Glutamatergic neuron (in vitro differentiated cells): ENCODE measurements at regions not wholly inside any gene's neighbourhood (a gene's known extent, or its start where the extent isn't known, plus 50 kb on each side); places are given as distances from the start of the nearest gene placed in this dataset.

Source experiments
- DNase-seq: peaks from one replicate; pipeline ENCODE4 v3.0.0; 2022
- H3K27ac Mint-ChIP-seq: one replicate; pipeline ENCODE4 v1.8.0; 2020; ENCODE audit warnings: mild to moderate bottlenecking, mixed read lengths, inconsistent platforms; ENCODE audit not compliant: unreplicated experiment
- H3K27me3 Mint-ChIP-seq: one replicate; pipeline ENCODE4 v1.8.0; 2020; ENCODE audit warnings: mild to moderate bottlenecking, moderate library complexity, mixed read lengths, inconsistent platforms; ENCODE audit not compliant: unreplicated experiment
- H3K36me3 Mint-ChIP-seq: one replicate; pipeline ENCODE4 v1.8.0; 2020; ENCODE audit warnings: mild to moderate bottlenecking, mixed read lengths, inconsistent platforms; ENCODE audit not compliant: unreplicated experiment
- H3K4me1 Mint-ChIP-seq: one replicate; pipeline ENCODE4 v1.8.0; 2020; ENCODE audit warnings: mild to moderate bottlenecking, low read depth, mixed read lengths, inconsistent platforms; ENCODE audit not compliant: unreplicated experiment
- H3K4me3 Mint-ChIP-seq: one replicate; pipeline ENCODE4 v1.8.0; 2020; ENCODE audit warnings: mild to moderate bottlenecking, mixed read lengths, inconsistent platforms; ENCODE audit not compliant: unreplicated experiment
- H3K9me3 Mint-ChIP-seq: one replicate; pipeline ENCODE4 v1.8.0; 2020; ENCODE audit warnings: mild to moderate bottlenecking, moderate library complexity, mixed read lengths, inconsistent platforms; ENCODE audit not compliant: unreplicated experiment
- CTCF ChIP-seq: fragments of 200-600 bp; sonication (generic); IDR thresholded peaks from one replicate; pipeline ENCODE4 v1.5.0; 2021; ENCODE audit not compliant: partially characterized antibody, unreplicated experiment

GRCh38 chr15:38897551-38897950 is 332.9 kb upstream of the RASGRP1 start:
- H3K4me1 Mint-ChIP-seq: no peaks in the 10 kb centered on the region
- H3K4me3 Mint-ChIP-seq: no peak overlapping the region
- H3K27ac Mint-ChIP-seq: no peak overlapping the region
- H3K9me3 Mint-ChIP-seq: no peaks in the 10 kb centered on the region
- no peaks in the 10 kb centered on the region for H3K27me3 Mint-ChIP-seq
- no peak for TF ChIP-seq CTCF
- no peak for DNase-seq
- H3K36me3 Mint-ChIP-seq: no peaks in the 10 kb centered on the region

DNA sequence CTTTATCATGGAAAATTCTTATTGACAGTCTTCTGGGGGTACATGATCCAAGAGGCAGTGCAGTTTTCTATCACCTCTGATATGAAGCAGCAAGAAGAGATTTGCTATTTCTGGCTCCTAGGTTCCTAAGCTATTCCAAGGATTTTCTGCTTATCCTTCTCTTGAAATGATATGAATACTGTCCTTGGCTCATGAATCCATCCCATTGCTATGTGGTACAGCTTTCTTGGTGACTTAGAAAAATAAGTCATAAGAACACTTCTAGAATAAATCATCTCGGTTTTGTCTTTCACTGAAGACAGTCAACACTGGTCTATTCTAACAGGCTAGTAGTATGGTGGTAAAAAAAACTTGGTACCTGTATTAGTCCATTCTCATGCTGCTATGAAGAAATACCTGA is 333.6 kb upstream of the RASGRP1 start:
- H3K9me3 Mint-ChIP-seq: no peaks in the 10 kb centered on the region
- no peak for DNase-seq
- no peak overlapping the region for H3K27ac Mint-ChIP-seq
- no peaks in the 10 kb centered on the region for H3K27me3 Mint-ChIP-seq
- no peaks in the 10 kb centered on the region for H3K4me1 Mint-ChIP-seq
- H3K4me3 Mint-ChIP-seq: no peak overlapping the region
- TF ChIP-seq CTCF: no peak
- no peaks in the 10 kb centered on the region for H3K36me3 Mint-ChIP-seq

- Mint-ChIP-seq H3K36me3 (no peaks in the 10 kb centered on the region), H3K4me1 (no peaks in the 10 kb centered on the region), H3K4me3 (no peak overlapping the region), H3K27me3 (no peaks in the 10 kb centered on the region), H3K9me3 (no peaks in the 10 kb centered on the region), H3K27ac (no peak overlapping the region)
- no peak for DNase-seq
- no peak for TF ChIP-seq CTCF
These were observed 334.7 kb upstream of the RASGRP1 start for GRCh38 chr15:38899300-38899699.

GRCh38 chr15:38904298-38904697 is 339.7 kb upstream of the RASGRP1 start:
- Mint-ChIP-seq H3K9me3 (no peaks in the 10 kb centered on the region), H3K27me3 (no peaks in the 10 kb centered on the region), H3K27ac (no peak overlapping the region), H3K36me3 (no peaks in the 10 kb centered on the region), H3K4me3 (no peak overlapping the region), H3K4me1 (no peaks in the 10 kb centered on the region)
- no peak for TF ChIP-seq CTCF
- no peak for DNase-seq

DNA sequence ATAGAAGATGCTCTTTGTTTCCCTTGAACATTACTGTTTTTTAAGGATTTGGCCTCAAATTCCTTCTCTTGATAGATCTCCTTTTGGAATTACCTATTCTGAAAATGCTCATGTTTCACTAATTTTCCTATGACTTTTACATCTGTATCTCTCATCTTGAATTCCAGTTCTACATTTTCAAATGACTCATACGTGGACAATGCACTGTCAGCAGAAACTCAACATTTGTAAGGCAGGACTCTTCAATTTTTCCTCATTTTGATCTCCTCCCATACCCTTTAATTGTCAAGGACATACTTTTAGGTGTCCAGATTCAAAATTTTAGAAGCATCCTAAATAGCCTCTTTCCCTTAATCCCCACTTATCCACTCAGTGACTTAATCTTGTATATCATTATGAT is 341.0 kb upstream of the RASGRP1 start:
- Mint-ChIP-seq H3K4me1 (no peaks in the 10 kb centered on the region), H3K27me3 (no peaks in the 10 kb centered on the region), H3K27ac (no peak overlapping the region), H3K36me3 (no peaks in the 10 kb centered on the region), H3K9me3 (no peaks in the 10 kb centered on the region), H3K4me3 (no peak overlapping the region)
- no peak for TF ChIP-seq CTCF
- no peak for DNase-seq
